GM19238 (cell line): ENCODE measurements at regions not wholly inside any gene's neighbourhood (a gene's known extent, or its start where the extent isn't known, plus 50 kb on each side); places are given as distances from the start of the nearest gene placed in this dataset.

Source experiments
- DNase-seq: peaks from one replicate; pipeline ENCODE4 v3.0.0; 2011; ENCODE audit warnings: low spot score; ENCODE audit not compliant: insufficient read length

DNA sequence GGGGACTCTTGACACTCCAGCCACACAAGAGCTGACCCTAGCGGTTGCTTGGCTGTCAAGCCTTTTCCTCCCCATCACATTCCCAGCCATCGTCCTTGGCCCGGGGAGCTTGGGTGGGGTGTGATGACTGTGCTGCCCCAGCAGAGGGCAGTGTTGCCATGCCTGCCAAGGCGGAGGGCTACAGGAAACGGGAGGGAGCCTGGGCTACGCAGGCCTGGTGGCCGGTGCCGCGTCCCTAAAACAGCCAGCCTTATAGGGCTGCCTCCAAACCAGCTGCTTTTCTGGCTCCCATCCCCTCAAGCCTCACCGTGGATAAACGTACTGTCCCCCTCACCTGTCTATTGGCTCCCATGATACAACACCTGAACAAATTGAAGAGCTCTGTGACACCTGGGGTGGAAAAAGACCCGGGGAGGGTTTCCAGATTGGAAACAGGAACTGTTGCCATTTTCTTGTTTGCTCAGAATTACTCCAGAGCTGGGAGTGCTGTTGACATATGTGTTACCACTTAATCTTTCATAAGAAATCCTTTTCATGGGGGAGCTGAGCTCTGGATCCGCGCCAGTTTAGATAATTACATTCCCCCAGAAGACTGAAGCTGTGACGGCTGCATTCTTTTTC is 72.8 kb upstream of the ASTN2 start:
- peak; percentile 50 for DNase-seq

DNA sequence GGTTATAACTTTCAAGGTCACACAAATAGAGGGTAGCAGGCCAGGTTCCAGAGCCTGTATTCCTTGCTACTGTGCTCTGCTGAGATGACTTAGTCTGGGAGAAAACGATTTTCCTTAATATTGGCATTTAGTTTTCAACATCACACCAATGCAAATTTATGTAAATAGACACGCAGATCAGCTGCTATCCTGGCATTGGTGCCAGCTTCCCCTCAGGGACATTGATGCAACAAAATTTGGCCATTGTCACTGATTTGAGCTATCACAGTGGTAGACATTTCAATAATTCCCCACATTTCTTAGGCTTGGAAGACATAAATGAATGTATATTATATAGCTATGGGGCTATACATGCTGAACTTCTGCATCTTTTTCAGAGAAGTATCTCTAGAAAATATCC is 71.6 kb upstream of the ASTN2 start:
- no peak for DNase-seq

DNA sequence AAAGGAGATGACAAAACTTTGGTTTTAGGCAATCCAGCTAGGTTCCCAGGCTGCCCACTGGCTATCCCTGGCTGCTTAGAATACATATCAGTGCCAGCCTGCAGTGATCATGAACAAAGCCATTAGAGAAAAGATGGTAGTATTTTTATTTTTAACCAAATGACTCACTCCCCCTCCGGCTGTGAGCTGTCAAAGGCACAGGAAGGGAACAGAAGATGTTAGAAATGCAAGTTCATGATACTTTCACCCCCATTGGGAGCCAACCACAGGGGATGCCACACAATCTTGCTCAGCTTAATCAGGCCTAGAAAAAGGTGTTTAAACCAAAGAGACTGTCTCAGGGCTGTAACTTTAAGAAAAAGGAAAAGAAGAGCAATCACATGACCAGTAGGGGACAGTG is 70.3 kb upstream of the ASTN2 start:
- no peak for DNase-seq

DNA sequence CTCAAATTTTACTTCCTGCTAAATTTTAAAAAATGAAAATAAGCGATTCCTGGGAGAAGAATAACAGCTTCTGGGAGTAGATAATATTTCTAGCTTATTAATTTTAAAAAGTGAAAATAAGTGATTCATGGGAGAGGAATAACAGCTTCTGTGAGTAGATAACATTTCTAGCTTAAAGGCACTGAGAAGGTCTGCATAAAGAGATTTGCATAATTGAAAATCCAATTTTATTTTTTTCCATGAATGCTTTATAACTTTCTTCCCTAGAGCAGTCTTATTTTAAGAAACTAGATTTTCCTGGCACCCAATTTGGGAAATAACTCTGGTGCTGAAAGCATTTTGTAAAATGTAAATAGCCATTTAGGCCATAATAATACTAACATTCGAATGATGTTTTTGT is 65.9 kb upstream of the ASTN2 start:
- DNase-seq, result no peak

DNA sequence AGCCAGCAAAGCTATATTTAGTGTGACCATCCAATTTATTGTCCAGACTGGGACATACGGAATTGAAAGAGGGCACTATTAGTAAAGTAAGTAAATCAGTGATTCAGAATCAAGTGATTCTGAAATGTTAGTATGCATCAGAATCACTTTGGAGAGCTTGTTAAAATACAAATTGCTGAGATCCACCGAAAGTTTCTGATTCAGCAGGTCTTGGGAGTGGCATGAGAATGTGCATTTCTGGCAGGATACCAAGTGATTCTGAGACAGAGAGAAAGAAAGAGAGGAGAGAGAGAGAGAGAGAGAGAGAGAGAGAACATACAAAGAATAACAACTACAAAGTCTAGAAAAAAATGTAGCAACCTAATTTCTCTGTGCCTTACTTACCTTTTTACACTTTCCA is 65.4 kb upstream of the ASTN2 start:
- no peak for DNase-seq

DNA sequence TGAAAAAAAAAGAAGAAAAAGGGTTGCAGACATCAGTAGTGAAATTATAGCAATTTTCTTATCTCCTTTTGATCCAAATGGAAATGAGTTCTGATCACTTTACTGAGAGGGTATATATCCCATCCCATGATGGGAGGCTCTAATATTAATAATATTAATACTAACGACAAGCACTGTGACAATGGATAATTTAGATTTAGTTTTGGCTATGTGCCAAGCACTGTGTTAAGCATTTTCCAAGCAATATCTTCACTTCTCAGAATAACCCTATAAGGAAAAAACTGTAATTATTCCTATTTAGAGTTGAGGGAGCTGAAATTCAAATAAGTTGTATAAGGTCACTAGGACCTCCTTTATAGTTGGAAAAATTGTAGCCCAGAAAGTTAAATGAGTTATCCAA is 58.4 kb upstream of the ASTN2 start:
- DNase-seq, result no peak

DNA sequence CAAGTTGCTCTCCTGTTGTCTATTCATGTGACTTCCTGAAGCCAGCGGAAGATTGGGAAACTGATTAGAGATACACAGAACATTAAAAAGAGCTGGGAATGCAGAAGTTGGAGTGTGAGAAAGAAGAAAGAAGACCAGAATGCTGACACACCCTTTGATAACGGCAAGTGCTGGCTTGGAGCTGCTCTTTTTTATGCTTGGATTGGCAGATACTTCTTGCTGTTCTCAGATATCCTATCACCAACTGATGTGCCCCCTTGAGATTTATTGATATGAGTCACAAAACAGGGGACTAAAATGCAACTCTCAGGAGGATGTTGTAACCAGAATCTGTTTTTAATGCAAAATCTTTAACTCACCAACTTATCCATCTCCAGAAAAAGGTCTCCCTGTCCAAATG is 56.0 kb upstream of the ASTN2 start:
- no peak for DNase-seq

DNA sequence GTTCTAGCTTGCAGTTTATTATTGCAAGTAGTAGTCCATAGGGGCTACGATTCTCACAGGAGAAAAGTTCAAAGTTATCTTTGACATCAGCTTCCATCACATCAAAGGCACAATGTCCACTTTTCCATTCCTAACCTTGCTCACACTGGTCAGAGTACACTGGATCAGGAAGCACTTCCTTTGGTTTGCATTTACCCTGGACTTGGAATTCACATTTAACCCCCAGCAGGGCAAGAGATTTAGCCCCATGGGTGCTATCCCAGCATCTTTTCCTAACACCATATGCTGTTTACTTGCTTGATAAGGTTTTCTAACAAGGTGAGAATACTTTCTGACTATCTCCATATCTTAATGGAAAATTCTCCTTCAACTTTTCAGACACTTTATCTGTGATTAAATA is 55.6 kb upstream of the ASTN2 start:
- DNase-seq, result no peak

DNA sequence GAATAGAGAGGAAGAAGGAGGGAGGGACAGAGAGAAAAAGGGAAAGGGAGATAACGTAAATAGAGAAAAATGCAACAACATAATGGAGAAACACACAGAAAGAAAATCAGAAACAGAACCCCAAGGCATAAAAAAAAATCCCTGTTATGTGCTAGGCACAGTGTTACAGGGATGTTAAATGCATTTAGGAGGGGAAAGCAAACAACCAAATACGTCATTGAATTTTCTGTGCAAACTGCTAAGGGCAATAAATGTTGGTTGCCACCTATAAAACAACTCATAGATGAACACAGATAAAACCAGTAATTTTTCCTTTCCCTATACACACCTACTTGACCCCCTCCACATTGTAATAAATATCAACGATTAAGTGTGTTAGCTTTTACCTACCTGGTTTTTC is 51.3 kb upstream of the ASTN2 start:
- DNase-seq, result no peak

DNA sequence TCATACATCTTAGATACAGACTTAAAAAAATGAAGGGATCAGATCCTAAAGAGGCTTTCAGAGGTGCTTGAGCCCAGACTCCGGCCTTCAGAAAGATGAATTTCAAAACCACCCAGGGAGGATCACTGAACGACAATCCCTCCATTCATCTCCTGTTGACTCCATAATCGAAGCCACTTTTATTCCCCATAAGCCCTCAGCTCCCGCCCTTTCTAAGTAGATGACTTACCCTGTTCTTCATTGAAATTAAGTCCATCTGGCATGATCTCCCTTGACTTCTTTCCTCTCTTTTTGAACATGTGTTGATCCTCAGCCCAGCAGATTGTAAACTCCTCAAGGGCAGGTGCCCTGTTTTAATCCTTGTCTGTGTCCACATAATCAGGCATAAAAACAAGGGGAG is 50.8 kb upstream of the ASTN2 start:
- no peak for DNase-seq

DNA sequence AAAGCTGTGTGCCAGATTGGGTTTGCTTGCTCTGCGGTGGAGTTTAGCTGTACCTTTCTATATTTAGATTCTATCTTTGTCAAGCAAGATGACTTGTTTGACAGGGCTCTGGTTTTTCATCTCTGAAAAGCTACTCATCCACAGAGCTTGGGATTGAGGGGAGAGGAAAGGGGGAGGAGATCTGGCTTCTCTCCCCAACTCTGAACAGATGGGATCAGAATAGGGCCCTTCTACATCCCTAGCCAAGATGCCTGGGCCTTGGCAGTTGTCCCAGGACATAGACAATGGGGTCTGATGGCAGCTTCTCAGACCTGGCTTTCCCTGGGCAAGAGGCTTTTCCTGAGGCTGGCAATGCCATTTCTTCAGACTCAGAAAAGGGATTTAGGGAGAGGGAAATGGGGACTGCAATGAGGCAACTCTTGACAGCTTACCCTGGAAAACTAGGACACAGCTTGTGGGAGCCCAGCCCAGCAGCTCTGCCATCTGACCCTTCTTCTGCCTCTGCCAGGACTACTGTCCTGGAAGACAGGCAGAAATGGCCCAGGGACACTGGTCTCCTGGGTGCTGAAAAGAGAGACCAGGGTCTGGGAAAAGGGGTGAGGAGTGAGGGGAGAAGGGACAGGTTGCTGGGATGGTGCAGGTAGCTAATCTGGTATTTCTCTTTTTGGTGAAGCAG is 50.2 kb upstream of the ASTN2 start:
- DNase-seq, result no peak
